BE2C (cell line): ENCODE measurements at regions not wholly inside any gene's neighbourhood (a gene's known extent, or its start where the extent isn't known, plus 50 kb on each side); places are given as distances from the start of the nearest gene placed in this dataset.

Experiments
- DNase-seq: peaks from one replicate; pipeline ENCODE4 v3.0.0-alpha.2; 2020
- H3K27me3 ChIP-seq: fragments of 250-450 bp; sonication (Bioruptor Pico); 2 replicates; pipeline ENCODE4 v1.5.1; 2020; ENCODE audit warnings: mild to moderate bottlenecking
- H3K36me3 ChIP-seq: fragments of 250-450 bp; sonication (Bioruptor Pico); 2 replicates; pipeline ENCODE4 v1.5.1; 2020; ENCODE audit warnings: mild to moderate bottlenecking
- H3K4me1 ChIP-seq: fragments of 250-450 bp; sonication (Bioruptor Pico); 2 replicates; pipeline ENCODE4 v1.5.1; 2020
- H3K4me3 ChIP-seq: 2 replicates; pipeline ENCODE4 v1.5.1; 2011; ENCODE audit warnings: low read depth, low read length
- H3K9me3 ChIP-seq: fragments of 250-450 bp; sonication (Bioruptor Pico); 2 replicates; pipeline ENCODE4 v1.5.1; 2020
- CTCF ChIP-seq: IDR thresholded peaks from 2 replicates; pipeline ENCODE4 v1.5.1; 2012; ENCODE audit warnings: mild to moderate bottlenecking, low read depth, low read length

DNA sequence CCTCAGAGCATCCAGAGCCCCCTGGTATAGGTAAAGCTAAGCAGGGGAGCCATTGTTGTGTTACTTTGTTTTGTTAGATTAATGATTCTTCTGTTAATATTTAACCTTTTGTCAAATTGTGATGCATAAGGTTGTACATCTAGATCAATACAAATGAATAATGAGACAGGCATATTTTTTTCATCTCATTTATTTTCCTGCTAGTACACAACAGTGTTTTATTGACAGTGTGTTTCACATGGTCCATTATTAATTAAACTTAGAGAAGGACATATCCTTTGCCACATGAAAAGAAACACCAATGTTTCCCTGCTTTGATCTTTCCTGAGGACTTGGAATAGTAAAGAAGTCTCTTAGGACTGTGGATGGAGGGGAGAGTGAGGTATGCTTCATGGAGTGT is 543.6 kb upstream of the CFAP20DC start:
- Histone ChIP-seq H3K36me3 (no peaks in the 10 kb centered on the region), H3K27me3 (no peaks in the 10 kb centered on the region), H3K4me3 (no peak overlapping the region), H3K4me1 (no peaks in the 10 kb centered on the region), H3K9me3 (no peaks in the 10 kb centered on the region)
- no peak for DNase-seq
- no peak for TF ChIP-seq CTCF

GRCh38 chr3:59580996-59581395 is 531.2 kb upstream of the CFAP20DC start:
- no peaks in the 10 kb centered on the region for H3K4me1 ChIP-seq
- no peak for TF ChIP-seq CTCF
- H3K4me3 ChIP-seq, result no peak overlapping the region
- no peak for DNase-seq
- no peaks in the 10 kb centered on the region for H3K9me3 ChIP-seq
- no peaks in the 10 kb centered on the region for H3K27me3 ChIP-seq
- no peaks in the 10 kb centered on the region for H3K36me3 ChIP-seq

DNA sequence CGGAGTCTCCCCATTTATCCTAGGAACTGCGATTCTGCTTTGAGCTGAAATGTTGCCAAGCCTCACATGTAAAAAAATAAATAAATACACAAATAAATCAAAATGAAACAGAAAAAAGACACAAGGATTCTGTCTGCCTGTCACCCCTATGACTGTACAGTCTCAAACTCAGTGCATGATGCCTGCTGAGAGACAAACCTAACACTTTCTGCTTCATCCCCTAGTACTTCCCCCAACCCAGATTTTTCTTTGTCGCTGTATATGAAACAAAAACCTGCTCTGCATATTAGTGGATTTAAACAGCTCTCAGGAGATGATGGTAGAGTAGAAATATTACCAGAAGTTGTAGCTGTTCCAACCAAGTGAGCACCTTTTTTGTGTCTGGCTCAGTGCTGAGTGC is 530.7 kb upstream of the CFAP20DC start:
- no peaks in the 10 kb centered on the region for H3K4me1 ChIP-seq
- H3K4me3 ChIP-seq, result no peak overlapping the region
- no peaks in the 10 kb centered on the region for H3K9me3 ChIP-seq
- H3K36me3 ChIP-seq, result no peaks in the 10 kb centered on the region
- H3K27me3 ChIP-seq, result no peaks in the 10 kb centered on the region
- DNase-seq, result no peak
- TF ChIP-seq CTCF, result no peak

GRCh38 chr3:59578129-59578528 is 528.3 kb upstream of the CFAP20DC start:
- no peak for DNase-seq
- H3K4me3 ChIP-seq, result no peak overlapping the region

GRCh38 chr3:59576606-59577005 is 526.8 kb upstream of the CFAP20DC start:
- Histone ChIP-seq H3K9me3 (no peaks in the 10 kb centered on the region), H3K27me3 (no peaks in the 10 kb centered on the region), H3K4me1 (no peaks in the 10 kb centered on the region; the same call in 1 of the 2 replicates), H3K36me3 (no peaks in the 10 kb centered on the region), H3K4me3 (no peak overlapping the region)
- no peak for DNase-seq
- TF ChIP-seq CTCF, result no peak

More at GRCh38 chr3:59578129-59578528, 528.3 kb upstream of the CFAP20DC start:
- no peaks in the 10 kb centered on the region for H3K9me3 ChIP-seq
- no peaks in the 10 kb centered on the region; the same call in 1 of the 2 replicates for H3K4me1 ChIP-seq
- H3K36me3 ChIP-seq, result no peaks in the 10 kb centered on the region
- no peaks in the 10 kb centered on the region for H3K27me3 ChIP-seq
- TF ChIP-seq CTCF, result no peak

DNA sequence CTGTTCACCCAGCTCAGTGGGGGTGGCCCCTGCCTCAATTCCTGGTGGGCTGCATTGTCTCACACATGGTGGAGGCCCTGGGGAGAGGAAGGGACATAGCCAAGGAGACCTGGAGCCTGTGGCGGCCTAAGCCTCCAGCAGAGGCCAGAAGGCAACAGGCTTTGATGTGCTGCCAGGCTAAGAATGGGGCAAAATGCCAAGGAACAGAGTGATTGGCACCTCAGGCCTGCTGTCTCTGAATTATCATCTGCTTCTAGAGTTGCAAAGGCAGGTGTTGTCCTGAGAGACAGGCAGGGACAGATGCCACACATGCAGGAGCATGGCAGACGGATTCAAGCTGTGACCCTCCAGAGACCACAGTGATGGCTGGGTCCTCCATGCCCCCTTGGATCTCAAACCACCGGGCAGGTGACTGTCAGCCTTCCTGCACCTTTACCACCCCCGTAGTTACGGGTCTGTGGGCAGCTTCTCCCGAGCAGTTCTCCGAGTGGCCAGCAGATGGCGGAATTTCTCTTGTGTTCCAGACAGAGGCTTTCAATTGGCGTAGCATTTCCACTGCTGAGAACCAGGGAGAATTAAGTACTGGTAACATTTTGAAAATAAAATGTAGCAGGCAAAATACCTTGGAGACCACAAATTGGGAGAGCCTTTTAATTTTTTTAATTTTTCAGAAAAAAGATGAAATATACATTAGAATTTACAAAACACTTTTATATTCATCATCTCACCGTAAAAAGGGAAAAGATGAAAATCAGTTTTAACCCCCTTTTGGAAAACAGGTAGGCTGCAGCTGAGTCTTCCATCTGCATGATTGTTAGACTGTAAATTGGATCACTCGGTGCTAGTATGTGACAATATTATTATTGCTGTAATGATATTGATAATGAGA is 525.5 kb upstream of the CFAP20DC start:
- Histone ChIP-seq H3K4me3 (no peak overlapping the region), H3K27me3 (no peaks in the 10 kb centered on the region), H3K4me1 (peaks cover 2% of the 10 kb centered on the region), H3K36me3 (no peaks in the 10 kb centered on the region), H3K9me3 (no peaks in the 10 kb centered on the region)
- peak; percentile 70 for DNase-seq
- peak; percentile 79 for TF ChIP-seq CTCF
